Neural progenitor cell (in vitro differentiated cells): ENCODE measurements at regions not wholly inside any gene's neighbourhood (a gene's known extent, or its start where the extent isn't known, plus 50 kb on each side); places are given as distances from the start of the nearest gene placed in this dataset.

Source experiments
- DNase-seq: peaks from one replicate; pipeline ENCODE4 v3.0.0-alpha.2; 2016; ENCODE audit warnings: low spot score
- H2AFZ ChIP-seq: fragments of 200-600 bp; sonication (generic); replicated peaks from 2 replicates; pipeline ENCODE4 v1.6.1; 2016; ENCODE audit warnings: antibody characterized with exemption
- H3F3A ChIP-seq: fragments of 200-600 bp; sonication (generic); 2 replicates; pipeline ENCODE4 v1.6.1; 2016; ENCODE audit warnings: antibody characterized with exemption, low read depth
- H3K27ac ChIP-seq: fragments of 200-600 bp; sonication (generic); 2 replicates; pipeline ENCODE4 v1.5.1; 2016; ENCODE audit warnings: mild to moderate bottlenecking
- H3K27me3 ChIP-seq: fragments of 200-600 bp; sonication (generic); 2 replicates; pipeline ENCODE4 v1.6.1; 2016; ENCODE audit warnings: mild to moderate bottlenecking, moderate library complexity
- H3K36me3 ChIP-seq: fragments of 200-600 bp; sonication (generic); 2 replicates; pipeline ENCODE4 v1.5.1; 2016
- H3K4me1 ChIP-seq: fragments of 200-600 bp; sonication (generic); 2 replicates; pipeline ENCODE4 v1.6.1; 2016; ENCODE audit warnings: mixed run types
- H3K4me2 ChIP-seq: fragments of 200-600 bp; sonication (generic); 2 replicates; pipeline ENCODE4 v1.6.1; 2016
- H3K4me3 ChIP-seq: fragments of 200-600 bp; sonication (generic); 2 replicates; pipeline ENCODE4 v1.5.1; 2016
- H3K79me2 ChIP-seq: fragments of 200-600 bp; sonication (generic); 2 replicates; pipeline ENCODE4 v1.6.1; 2016; ENCODE audit warnings: low read depth
- H3K9ac ChIP-seq: fragments of 200-600 bp; sonication (generic); 2 replicates; pipeline ENCODE4 v1.6.1; 2016
- H3K9me3 ChIP-seq: fragments of 200-600 bp; sonication (generic); 2 replicates; pipeline ENCODE4 v1.5.1; 2016; ENCODE audit warnings: low read depth
- H4K20me1 ChIP-seq: fragments of 200-600 bp; sonication (generic); 2 replicates; pipeline ENCODE4 v1.6.1; 2016; ENCODE audit warnings: low read depth
- H3K27ac Mint-ChIP-seq: 3 replicates; pipeline ENCODE4 v1.8.0; 2021; ENCODE audit warnings: mixed read lengths
- H3K27me3 Mint-ChIP-seq: 2 replicates; pipeline ENCODE4 v1.8.0; 2022; ENCODE audit warnings: low read depth, mild to moderate bottlenecking, inconsistent platforms, moderate library complexity, mixed read lengths; ENCODE audit not compliant: insufficient read depth
- H3K36me3 Mint-ChIP-seq: 3 replicates; pipeline ENCODE4 v1.8.0; 2021; ENCODE audit warnings: mixed read lengths
- H3K4me1 Mint-ChIP-seq: 3 replicates; pipeline ENCODE4 v1.8.0; 2021; ENCODE audit warnings: mixed read lengths
- H3K4me3 Mint-ChIP-seq: 3 replicates; pipeline ENCODE4 v1.8.0; 2021; ENCODE audit warnings: mild to moderate bottlenecking, moderate library complexity, mixed read lengths
- H3K9me3 Mint-ChIP-seq: 3 replicates; pipeline ENCODE4 v1.8.0; 2020; ENCODE audit warnings: mixed read lengths
- CTCF ChIP-seq: fragments of 200-600 bp; sonication (generic); IDR thresholded peaks from 2 replicates; pipeline ENCODE4 v1.5.1; 2017; ENCODE audit warnings: antibody characterized with exemption, mild to moderate bottlenecking
- EZH2 ChIP-seq: fragments of 200-600 bp; sonication (generic); IDR thresholded peaks from 2 replicates; pipeline ENCODE4 v1.6.1; 2017; ENCODE audit warnings: antibody characterized with exemption, mild to moderate bottlenecking, moderate library complexity
- EZH2phosphoT487 ChIP-seq: fragments of 200-600 bp; sonication (generic); IDR thresholded peaks from 2 replicates; pipeline ENCODE4 v1.6.1; 2017; ENCODE audit warnings: antibody characterized with exemption

- no peak for TF ChIP-seq EZH2phosphoT487
- no peak for TF ChIP-seq CTCF
- no peak for TF ChIP-seq EZH2
- Histone ChIP-seq H3K36me3 (no peaks in the 10 kb centered on the region), H3K9me3 (no peaks in the 10 kb centered on the region), H3K4me2 (no peak overlapping the region), H3K4me1 (no peaks in the 10 kb centered on the region), H3F3A (no peaks in the 10 kb centered on the region), H3K9ac (no peak overlapping the region), H3K79me2 (no peaks in the 10 kb centered on the region), H3K4me3 (no peak overlapping the region), H2AFZ (no peak overlapping the region), H4K20me1 (no peaks in the 10 kb centered on the region), H3K27me3 (no peaks in the 10 kb centered on the region), H3K27ac (no peak overlapping the region)
- Mint-ChIP-seq H3K27ac (no peak overlapping the region), H3K4me3 (no peak overlapping the region), H3K9me3 (no peaks in the 10 kb centered on the region), H3K36me3 (no peaks in the 10 kb centered on the region), H3K27me3 (no peaks in the 10 kb centered on the region), H3K4me1 (no peaks in the 10 kb centered on the region)
- DNase-seq = no peak
These were observed 62.8 kb downstream of the KIF4B start for GRCh38 chr5:155076379-155076778.

GRCh38 chr5:155079698-155080097 lies 66.1 kb downstream of the KIF4B start:
- no peaks in the 10 kb centered on the region for H3K4me1 Mint-ChIP-seq
- H3K27me3 ChIP-seq = no peaks in the 10 kb centered on the region
- H3K9ac ChIP-seq = no peak overlapping the region
- no peaks in the 10 kb centered on the region for H3K36me3 Mint-ChIP-seq
- no peaks in the 10 kb centered on the region for H3F3A ChIP-seq
- H3K9me3 Mint-ChIP-seq = no peaks in the 10 kb centered on the region
- no peaks in the 10 kb centered on the region for H4K20me1 ChIP-seq
- H3K27ac Mint-ChIP-seq = no peak overlapping the region
- H3K27me3 Mint-ChIP-seq = peaks cover 2% of the 10 kb centered on the region
- H3K4me3 Mint-ChIP-seq = no peak overlapping the region
- H3K27ac ChIP-seq = no peak overlapping the region
- no peak for DNase-seq
- H3K79me2 ChIP-seq = no peaks in the 10 kb centered on the region
- TF ChIP-seq EZH2 (no peak), CTCF (no peak), EZH2phosphoT487 (no peak)
- H3K4me3 ChIP-seq = no peak overlapping the region
- no peaks in the 10 kb centered on the region for H3K4me1 ChIP-seq
- no peaks in the 10 kb centered on the region for H3K36me3 ChIP-seq
- H2AFZ ChIP-seq = no peak overlapping the region
- no peaks in the 10 kb centered on the region for H3K9me3 ChIP-seq
- H3K4me2 ChIP-seq = no peak overlapping the region

- Histone ChIP-seq H3F3A (no peaks in the 10 kb centered on the region), H3K79me2 (no peaks in the 10 kb centered on the region), H3K4me3 (no peak overlapping the region), H3K27ac (no peak overlapping the region), H3K4me1 (no peaks in the 10 kb centered on the region), H2AFZ (peak overlapping the region; percentile 28), H3K9ac (no peak overlapping the region), H3K36me3 (no peaks in the 10 kb centered on the region), H3K4me2 (no peak overlapping the region), H3K9me3 (no peaks in the 10 kb centered on the region), H4K20me1 (no peaks in the 10 kb centered on the region), H3K27me3 (no peaks in the 10 kb centered on the region)
- H3K27me3 Mint-ChIP-seq = peaks cover 2% of the 10 kb centered on the region
- DNase-seq = no peak
- H3K4me3 Mint-ChIP-seq = no peak overlapping the region
- H3K4me1 Mint-ChIP-seq = no peaks in the 10 kb centered on the region
- TF ChIP-seq EZH2phosphoT487 = no peak
- TF ChIP-seq EZH2 = no peak
- no peak for TF ChIP-seq CTCF
- no peaks in the 10 kb centered on the region for H3K36me3 Mint-ChIP-seq
- no peaks in the 10 kb centered on the region for H3K9me3 Mint-ChIP-seq
- H3K27ac Mint-ChIP-seq = no peak overlapping the region
These were observed 67.2 kb downstream of the KIF4B start for GRCh38 chr5:155080721-155081120.

GRCh38 chr5:155081618-155082017 lies 68.1 kb downstream of the KIF4B start:
- Mint-ChIP-seq H3K9me3 (no peaks in the 10 kb centered on the region), H3K4me1 (peaks cover 4% of the 10 kb centered on the region), H3K27ac (no peak overlapping the region), H3K4me3 (no peak overlapping the region), H3K27me3 (peaks cover 2% of the 10 kb centered on the region), H3K36me3 (no peaks in the 10 kb centered on the region)
- no peaks in the 10 kb centered on the region for H4K20me1 ChIP-seq
- H3K27me3 ChIP-seq = no peaks in the 10 kb centered on the region
- no peaks in the 10 kb centered on the region for H3K36me3 ChIP-seq
- DNase-seq = no peak
- H2AFZ ChIP-seq = no peak overlapping the region
- no peaks in the 10 kb centered on the region for H3F3A ChIP-seq
- no peak overlapping the region for H3K4me2 ChIP-seq
- no peak overlapping the region for H3K9ac ChIP-seq
- H3K79me2 ChIP-seq = no peaks in the 10 kb centered on the region
- no peak overlapping the region for H3K4me3 ChIP-seq
- H3K4me1 ChIP-seq = no peaks in the 10 kb centered on the region
- no peaks in the 10 kb centered on the region for H3K9me3 ChIP-seq
- no peak for TF ChIP-seq EZH2
- TF ChIP-seq EZH2phosphoT487 = no peak
- TF ChIP-seq CTCF = no peak
- no peak overlapping the region for H3K27ac ChIP-seq
